Loucy (cell line): ENCODE measurements at regions not wholly inside any gene's neighbourhood (a gene's known extent, or its start where the extent isn't known, plus 50 kb on each side); places are given as distances from the start of the nearest gene placed in this dataset.
"Not testable (repeated sequence)": the region's sequence is repeated elsewhere in the genome, so short reads cannot be mapped to it uniquely, and the experiment has no call there.

Source experiments
- CTCF ChIP-seq: fragments of 200-600 bp; sonication (generic); conservative IDR thresholded peaks from 2 replicates; pipeline ENCODE4 v1.5.1; 2014; ENCODE audit warnings: mild to moderate bottlenecking, antibody characterized with exemption, low read length
- EZH2phosphoT487 ChIP-seq: fragments of 200-600 bp; IDR thresholded peaks from 2 replicates; pipeline ENCODE4 v1.6.1; 2018; ENCODE audit warnings: antibody characterized with exemption, mild to moderate bottlenecking, moderate library complexity, borderline replicate concordance

GRCh38 chrX:63173841-63174718 lies 177.1 kb downstream of the SPIN4 start:
- TF ChIP-seq CTCF, EZH2phosphoT487: not testable (repeated sequence)
